T-helper 1 cell (primary cell): ENCODE measurements at regions not wholly inside any gene's neighbourhood (a gene's known extent, or its start where the extent isn't known, plus 50 kb on each side); places are given as distances from the start of the nearest gene placed in this dataset.

ENCODE experiments used
- DNase-seq, 5 donors: peaks; one replicate each; pipeline ENCODE4 v3.0.0-alpha.2; 2012 to 2020

DNA sequence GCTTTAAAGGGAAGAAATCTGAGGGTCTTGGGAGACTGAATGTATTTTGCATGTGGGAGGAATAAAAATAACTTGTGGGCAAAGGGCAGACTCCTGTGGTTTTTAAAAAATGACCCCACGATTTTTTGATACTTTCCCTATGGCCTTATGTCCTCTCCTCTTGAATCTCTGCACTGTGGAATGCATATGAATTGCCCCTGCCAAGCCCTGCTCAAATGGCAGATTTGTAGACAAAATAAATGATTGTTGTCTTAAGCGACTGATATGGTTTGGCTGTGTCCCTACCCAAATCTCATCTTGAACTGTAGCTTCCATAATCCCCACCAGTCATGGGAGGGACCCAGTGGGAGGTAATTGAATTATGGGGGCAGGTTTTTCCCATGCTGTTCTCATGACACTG is 223.8 kb downstream of the DACT1 start:
- DNase-seq: no peak

GRCh38 chr14:58862416-58863160 is 224.8 kb downstream of the DACT1 start:
- no peak for DNase-seq

DNA sequence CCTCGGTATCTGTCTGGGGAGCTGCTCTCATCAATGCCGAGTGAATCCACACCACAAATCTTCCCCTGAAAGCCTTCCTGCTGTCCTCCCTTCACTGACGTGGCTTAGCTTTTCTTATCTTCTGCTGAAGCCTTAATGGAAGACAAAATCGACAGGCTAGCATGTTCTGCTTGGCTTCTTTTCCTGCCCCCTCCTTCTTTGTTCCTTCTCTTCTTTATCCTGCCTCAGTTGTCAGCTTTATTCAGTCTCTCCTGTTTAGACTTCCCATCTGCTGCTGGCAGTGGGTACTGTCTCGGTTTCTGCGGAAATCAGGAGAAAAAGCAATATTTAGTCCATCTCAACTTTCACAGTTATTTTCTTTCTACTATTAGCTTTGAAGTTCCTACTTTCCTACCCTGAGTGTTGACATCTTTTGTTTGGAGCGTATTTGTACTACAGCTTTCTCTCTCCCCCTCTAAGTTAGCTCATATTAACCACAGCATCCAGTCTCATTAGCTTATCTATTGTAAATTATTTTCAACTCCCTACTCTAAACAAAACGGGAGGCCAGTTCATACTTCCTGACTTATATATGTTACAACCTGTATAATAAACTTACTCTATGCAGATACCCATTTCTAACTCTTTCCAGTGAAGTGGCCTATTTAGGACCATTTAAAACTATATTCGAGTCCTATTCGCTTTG is 226.0 kb downstream of the DACT1 start:
- no peak for DNase-seq

GRCh38 chr14:58864751-58865513 is 227.2 kb downstream of the DACT1 start:
- DNase-seq: no peak

- DNase-seq: no peak
Observed at GRCh38 chr14:58865514-58866281, 227.9 kb downstream of the DACT1 start.

DNA sequence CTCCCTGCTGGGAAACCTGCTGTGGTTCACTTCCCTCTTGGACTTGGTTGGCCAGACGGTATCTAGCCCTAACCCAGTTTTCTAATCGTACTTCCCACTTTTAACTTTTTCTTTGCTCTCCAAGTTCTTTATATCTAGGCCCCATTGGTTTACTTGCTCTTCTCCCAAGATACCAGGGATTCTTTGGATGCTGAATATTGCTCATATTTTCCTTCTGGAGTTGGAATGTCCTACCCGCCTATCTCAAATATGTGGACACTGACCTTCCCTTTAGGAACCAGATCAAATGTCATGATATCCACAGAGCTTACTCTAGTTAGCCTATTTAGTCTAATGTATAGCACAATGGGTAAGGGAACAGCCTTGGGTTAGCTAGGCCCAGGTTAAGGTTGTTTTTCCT is 228.6 kb downstream of the DACT1 start:
- DNase-seq: no peak

DNA sequence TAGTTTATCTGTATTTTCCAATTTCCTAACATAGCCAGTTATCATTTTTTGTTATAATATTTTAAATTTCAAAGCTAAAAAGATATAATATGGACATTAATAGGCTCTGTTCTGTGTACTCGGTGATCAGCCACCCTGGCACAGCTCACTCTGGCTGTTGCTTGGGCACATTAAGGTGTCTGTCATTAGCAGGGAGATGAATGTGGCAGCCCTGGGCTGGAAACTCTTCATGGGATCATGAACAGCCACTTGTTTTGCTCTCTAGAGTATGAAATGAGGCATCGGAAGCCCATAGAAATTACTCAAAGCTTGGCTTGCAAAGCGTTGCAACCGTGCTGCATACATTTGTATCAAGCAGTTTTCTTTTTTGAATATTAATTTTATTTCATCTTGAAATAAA is 233.2 kb downstream of the DACT1 start:
- DNase-seq: no peak

- no peak for DNase-seq
Observed at GRCh38 chr14:58871573-58871972, 233.8 kb downstream of the DACT1 start.

DNA sequence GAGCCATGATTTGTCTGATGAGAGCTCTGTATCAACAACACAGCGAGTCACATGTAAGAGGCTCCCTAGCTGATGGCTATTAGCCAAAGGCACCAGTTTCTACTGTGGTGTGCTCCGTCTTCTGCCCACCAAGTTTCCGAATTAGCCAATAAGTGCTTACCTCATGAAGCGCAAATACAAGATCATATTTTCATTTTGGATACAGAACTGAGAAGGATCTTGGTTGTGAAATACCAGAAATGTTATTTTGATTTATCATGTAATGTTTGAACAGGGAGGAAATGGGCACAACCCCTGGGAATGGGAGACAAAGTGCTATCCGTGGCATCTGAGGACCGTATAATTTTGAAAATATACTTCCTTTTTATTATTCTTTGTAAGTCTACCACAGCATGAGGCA is 234.3 kb downstream of the DACT1 start:
- no peak for DNase-seq

DNA sequence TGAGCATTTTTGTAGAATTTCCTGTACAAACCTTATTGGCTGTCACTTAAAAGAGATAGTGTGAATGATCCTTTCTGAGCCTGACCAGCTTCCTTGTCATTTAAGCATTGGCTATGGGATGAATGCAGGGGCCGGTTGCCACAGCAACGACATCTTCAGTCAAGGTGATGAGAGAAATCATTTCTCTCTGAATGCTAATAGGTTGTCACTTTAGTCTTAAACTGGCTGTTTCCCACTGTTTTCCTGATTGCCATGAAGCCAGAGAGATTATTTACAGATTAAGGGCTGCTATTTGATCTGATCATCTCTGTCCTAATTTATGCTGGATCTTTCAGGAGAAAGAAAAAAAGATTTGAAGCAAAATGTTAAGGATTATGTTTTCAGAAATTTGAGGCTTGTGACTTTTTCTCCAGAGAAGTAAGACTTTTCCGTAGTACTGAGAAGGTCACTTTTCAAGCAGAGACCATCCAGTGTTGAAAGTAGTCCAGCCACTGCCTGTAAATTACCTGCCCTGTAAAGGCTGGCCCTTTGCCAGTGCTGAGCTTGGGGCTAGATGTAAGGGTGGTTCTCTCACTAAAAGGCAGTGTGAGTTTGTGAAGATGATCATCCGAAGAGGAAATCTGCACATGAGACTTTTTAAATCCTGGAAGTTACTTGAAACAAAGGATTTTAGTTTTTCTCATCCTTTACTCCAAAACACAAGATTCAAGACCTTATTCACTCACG is 235.6 kb downstream of the DACT1 start:
- no peak for DNase-seq

- DNase-seq: no peak
Observed at GRCh38 chr14:58875613-58876012, 237.9 kb downstream of the DACT1 start.

DNA sequence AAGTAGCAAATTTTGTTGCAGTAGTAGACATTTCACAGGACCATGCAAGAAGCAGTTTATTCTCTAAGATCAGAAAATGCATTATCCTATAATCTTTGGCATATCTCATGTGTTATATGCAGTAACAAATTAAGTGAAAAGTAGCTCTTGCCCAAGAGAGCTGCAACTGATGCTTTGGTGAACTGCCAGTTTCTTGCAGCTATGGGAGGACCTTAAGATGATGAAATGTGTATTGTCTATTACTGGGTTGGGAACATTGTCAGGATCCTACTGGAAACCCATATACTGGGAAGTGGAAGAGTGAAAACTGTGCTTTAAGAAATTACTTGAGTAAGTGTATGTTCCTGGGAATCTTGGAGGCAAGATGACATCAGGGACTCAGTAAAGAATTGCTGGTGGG is 238.8 kb downstream of the DACT1 start:
- DNase-seq: no peak

DNA sequence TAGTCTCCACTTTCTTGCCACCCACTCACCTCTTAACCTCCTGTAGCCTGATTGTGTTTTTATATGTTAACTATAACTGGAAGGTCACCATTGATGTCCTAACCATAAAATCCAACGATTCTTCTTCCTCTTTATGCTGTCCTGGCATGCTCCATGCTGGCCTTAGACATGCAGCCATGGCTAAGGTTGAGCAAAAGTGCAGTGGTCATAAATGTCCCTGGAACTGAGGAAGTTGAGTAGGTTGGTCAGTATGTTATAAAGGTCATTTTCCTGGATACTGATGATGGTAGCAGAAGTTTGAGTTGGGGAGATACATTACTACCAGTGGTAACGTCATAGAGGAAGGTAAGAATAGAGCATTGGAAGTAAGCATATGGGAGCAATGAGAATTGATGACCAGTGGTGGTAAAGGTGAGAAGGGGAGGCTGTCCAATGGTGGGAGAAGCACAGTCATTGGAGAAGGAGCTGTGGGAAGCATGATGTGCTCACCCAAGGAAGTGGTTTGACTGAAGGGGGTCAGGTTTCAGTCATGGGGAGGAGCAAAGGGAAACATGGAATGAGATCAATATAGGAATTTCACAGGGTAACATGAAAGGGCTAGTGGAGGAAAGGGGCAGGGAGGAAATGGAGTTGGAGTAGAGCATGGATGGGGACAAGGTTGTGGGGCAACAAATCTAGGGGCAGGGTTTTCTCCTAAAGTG is 240.8 kb downstream of the DACT1 start:
- DNase-seq: no peak

- DNase-seq: no peak
Observed at GRCh38 chr14:58881433-58881832, 243.7 kb downstream of the DACT1 start.

GRCh38 chr14:58882577-58883018 is 244.8 kb downstream of the DACT1 start:
- no peak for DNase-seq

DNA sequence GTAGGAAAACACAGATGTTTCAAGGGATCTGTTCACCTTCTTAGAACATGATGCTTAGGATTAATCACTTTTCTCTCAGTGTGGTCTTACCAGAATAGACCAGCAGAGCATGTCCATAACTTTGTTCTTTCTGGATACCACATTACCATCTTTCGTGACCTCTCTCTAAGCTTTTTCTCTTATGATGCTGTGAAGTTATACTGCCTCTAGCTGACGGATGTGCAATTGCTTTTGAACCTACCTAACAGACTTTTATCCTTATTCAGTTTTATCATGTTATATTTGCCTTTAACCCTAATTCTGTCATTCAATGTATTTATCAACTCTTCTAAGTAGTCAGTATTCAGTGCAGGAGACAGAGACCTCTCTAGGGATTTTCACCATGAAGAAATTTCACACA is 246.7 kb downstream of the DACT1 start:
- no peak for DNase-seq

GRCh38 chr14:58887931-58888330 is 250.2 kb downstream of the DACT1 start:
- no peak for DNase-seq

GRCh38 chr14:58898655-58899316 is 261.0 kb downstream of the DACT1 start:
- DNase-seq: no peak

- no peak for DNase-seq
Observed at GRCh38 chr14:58899317-58899713, 261.6 kb downstream of the DACT1 start.

DNA sequence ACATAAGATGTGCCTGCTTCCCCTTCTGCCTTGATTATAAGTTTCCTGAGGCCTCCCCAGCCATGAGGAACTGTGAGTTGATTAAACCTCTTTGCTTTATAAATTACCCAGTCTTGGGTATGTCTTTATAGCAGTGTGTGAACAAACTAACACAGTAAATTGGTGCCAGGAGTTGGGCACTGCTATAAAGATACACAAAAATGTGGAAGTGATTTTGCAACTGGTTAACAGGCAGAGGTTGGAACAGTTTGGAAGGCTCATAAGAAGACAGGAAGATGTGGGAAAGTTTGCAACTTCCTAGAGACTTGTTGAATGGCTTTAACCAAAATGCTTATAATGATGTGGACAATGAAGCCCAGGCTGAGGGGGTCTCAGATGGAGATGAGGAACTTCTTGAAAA is 264.1 kb downstream of the DACT1 start:
- DNase-seq: no peak

- no peak for DNase-seq
Observed at GRCh38 chr14:58904776-58905175, 267.0 kb downstream of the DACT1 start.
